HG02588 (cell line): ENCODE measurements at regions not wholly inside any gene's neighbourhood (a gene's known extent, or its start where the extent isn't known, plus 50 kb on each side); places are given as distances from the start of the nearest gene placed in this dataset.
A peak's percentile ranks its signal among the peaks of the same experiment; 100 is the strongest.

ENCODE experiments used
- ATAC-seq: cut with Tn5 transposase; IDR thresholded peaks from one replicate; pipeline ENCODE4 v1.9.1; 2021; ENCODE audit warnings: mild to moderate bottlenecking, moderate library complexity; ENCODE audit not compliant: unreplicated experiment

GRCh38 chr6:71395731-71396409 lies 107.3 kb downstream of the OGFRL1 start:
- no peak for ATAC-seq

GRCh38 chr6:71396410-71396801 lies 107.8 kb downstream of the OGFRL1 start:
- ATAC-seq = peak; percentile 98

- ATAC-seq = no peak
These were observed 110.7 kb downstream of the OGFRL1 start for GRCh38 chr6:71399279-71399678.

GRCh38 chr6:71400852-71401251 lies 112.2 kb downstream of the OGFRL1 start:
- ATAC-seq = no peak

- no peak for ATAC-seq
These were observed 113.5 kb downstream of the OGFRL1 start for GRCh38 chr6:71402096-71402495.

- no peak for ATAC-seq
These were observed 115.0 kb downstream of the OGFRL1 start for GRCh38 chr6:71403422-71404134.

GRCh38 chr6:71404145-71404966 lies 115.7 kb downstream of the OGFRL1 start:
- ATAC-seq = no peak

DNA sequence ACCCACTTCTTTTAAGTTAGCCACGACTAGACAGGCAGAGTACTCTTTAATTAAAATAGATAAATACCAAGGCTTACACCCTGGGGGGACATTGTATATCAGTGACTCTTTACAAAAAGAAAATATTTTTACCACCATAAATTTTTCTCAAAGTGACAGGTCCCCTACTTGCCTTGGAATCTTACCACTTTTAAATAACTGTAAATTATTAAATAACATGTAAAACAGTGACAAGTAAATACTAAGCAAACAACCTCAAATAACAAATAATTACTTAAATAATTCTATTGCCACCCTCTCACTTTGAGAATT lies 116.3 kb downstream of the OGFRL1 start:
- ATAC-seq = no peak

- ATAC-seq = no peak
These were observed 116.8 kb downstream of the OGFRL1 start for GRCh38 chr6:71405416-71405815.

DNA sequence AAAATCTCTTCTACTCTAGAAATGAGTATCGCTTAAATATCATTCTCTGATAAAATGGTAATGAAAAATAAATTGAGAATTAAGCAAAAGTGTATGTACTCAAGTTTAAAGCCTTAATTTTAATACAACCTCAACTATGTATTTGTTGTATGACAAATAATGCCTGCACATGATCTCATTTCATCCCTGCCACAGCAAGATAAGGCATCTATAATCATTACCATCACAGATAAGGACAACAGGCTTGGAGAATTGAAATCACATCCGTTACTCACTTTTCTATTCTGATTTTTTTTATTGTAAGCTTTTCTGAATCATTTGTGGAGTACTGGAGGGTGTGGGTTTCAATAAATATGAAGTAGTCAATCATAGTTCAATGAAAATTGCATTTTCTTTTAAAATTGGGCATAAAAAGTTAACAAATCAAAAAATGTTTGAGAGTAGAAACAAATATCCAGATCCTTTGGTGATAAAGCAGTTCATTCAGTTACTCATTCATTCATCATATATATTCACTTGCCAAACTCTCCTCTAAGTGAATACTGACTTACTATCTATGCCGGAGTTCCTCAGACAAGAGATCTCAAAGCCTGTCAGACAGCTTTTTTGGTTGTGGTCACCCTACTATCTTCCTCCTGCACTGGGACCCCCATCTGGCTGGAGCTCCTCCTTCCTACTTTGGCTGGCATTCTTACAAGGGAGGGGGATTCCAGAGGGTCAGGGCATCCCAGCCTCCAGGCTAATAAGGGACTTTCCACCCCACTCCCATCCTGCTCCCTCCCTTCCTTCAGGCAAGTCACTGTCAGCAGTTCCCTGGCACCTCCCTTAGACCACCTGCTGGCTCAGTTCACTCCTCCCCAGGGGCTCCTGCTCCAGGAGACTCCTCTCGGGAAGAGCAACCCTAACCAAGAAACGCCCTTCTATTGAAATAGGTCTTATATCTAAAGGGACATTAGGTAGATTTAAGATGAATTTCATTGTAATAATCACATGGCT lies 118.6 kb downstream of the OGFRL1 start:
- ATAC-seq = no peak

DNA sequence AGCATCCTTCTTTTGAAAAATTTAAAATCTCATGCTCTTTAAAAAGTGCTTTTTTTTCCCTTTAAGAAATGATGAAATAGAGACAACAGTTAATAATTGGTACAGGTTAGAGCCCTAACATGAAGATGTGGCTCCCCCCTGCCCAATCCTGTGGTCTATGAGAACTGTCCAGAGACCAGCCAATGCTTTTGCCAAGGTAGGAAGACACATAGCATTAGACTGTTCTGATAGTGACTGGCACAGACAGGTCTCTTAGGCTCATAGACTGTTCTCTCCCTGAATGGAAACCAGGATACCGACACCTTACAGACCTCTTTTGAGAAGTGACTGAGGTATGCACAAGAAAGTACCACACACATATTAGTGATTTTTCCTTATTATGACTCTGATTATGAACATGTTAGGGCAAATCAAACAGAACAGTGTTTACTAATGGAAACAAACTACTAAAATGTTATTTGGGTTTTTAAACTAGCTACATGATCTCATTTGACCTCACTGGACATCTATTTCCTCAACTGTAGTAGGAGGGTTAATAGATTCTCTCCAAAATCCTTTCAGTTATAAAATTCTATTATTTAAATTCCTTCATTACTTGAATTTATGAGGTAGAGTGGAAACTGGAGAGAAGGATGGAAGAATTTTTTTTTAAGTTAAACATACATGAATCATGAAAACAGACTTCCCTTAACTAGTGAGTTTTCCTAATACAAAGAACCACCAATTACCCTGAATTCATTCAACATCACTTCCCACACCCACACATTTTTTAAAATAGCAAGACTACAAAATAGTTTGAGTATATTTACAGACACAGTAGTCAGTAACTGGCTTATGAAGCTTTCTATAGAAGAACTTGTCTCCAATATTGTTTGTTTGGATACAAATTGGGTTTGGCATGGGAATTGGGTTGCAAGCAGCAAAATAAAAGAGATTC lies 120.4 kb downstream of the OGFRL1 start:
- ATAC-seq = no peak

DNA sequence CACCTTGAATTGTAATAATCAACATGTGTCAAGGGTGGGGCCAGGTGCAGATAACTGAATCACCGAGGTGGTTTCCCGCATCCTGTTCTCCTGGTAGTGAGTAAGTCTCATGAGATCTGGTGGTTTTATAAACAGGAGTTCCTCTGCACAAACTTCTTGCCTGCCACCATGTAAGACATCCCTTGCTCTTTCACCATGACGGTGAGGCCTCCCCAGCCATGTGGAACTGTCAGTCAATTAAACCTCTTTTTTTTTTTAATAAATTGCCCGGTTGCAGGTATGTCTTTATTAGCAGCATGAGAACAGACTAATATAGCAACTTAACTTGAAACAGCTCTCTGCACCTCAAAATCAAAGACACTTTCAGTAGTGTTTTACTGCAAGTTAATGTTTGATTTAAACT lies 121.6 kb downstream of the OGFRL1 start:
- ATAC-seq = no peak

GRCh38 chr6:71410681-71411080 lies 122.1 kb downstream of the OGFRL1 start:
- ATAC-seq = no peak

DNA sequence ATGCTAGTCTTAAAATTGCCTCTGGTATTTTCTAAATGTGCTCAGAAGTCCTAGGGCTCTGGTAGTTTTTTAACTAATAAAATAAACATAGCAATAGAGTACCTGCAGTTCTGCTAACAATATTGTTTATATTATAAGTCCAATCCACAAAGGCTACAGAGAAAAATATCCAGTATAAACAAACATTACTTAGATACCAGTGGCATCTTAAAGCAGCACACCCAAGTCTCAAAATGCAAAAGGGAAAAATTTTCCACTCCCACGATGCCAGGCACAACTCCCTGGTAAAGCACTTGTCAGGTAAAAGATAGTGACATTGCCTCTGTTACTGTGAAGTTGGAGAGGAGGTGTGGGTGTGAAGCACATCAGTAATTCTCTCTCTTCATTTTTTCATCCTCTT lies 123.3 kb downstream of the OGFRL1 start:
- ATAC-seq = no peak

DNA sequence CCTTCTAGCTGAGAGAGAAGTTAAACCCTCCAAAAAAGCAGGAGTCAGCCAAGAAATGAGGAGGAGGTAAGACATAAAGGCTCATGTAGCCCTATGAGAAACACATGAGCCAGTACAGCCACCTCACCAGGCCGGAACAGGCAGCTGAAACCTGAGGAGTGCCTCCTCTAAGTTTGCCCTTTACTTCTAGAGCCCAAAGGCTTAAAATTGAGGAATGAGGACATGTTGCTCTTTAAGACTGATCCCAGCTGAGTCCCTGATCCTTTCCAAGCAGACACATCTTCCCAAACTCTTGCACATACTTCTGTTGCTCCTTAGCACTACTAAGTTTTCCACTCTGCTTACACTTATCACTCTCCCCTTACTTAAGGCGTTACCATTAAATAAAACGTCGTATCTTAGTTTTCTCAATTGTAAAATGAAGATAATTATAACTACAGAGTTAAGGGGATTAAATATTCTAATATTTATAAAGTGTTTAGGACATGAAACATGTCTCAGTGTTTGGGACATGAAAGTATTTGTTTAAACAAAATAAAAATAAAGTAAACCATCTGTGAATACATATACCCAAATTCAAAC lies 124.0 kb downstream of the OGFRL1 start:
- no peak for ATAC-seq

- no peak for ATAC-seq
These were observed 125.9 kb downstream of the OGFRL1 start for GRCh38 chr6:71414486-71414885.

DNA sequence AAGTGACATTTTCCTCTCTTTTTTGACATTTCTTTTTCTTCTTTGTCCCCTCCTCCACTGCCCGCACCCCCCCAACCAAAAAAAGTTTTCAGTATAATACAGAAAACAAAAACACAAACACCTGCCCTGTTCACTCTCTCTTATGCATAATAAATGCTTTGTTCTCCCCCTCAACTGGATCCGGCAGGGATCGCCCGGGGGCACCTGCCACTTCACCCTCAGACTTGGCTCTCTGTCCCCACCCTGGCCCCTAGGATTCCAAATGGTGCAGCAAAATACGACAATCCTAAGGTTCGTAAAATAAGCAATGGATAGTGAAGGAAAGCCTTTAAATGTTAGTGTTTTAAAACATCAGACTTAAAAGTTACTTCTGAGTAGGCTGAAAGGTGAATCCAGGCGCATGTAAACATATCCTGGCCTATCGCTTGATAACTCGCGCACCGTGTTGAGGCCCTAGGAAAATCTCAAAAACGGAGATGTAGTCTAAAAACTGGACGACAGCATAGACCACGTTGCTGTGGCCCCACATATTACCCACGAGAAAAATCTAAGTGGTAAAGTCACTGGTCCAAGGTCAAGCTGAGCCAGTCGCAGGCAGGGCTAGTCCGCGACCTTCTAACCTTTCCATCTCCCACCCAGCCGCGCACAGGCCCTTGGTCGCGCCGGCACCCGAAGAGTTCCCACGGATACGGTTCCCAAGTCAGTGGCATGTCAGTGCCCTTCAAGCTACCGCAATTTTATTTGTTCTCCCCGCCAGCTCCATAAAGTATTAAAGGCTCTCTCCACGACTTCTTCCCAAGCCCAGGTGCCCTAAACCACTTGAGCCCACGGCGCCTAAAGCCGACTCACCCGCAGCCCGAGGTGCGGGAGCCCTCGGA lies 130.8 kb downstream of the OGFRL1 start:
- no peak for ATAC-seq

GRCh38 chr6:71420095-71420692 lies 131.6 kb downstream of the OGFRL1 start:
- ATAC-seq = peak; percentile 30
